Esophagus squamous epithelium (tissue), 5 donors: ENCODE measurements at regions not wholly inside any gene's neighbourhood (a gene's known extent, or its start where the extent isn't known, plus 50 kb on each side); places are given as distances from the start of the nearest gene placed in this dataset.

Source experiments
- DNase-seq: peaks from one replicate; lab custom pipeline; 2025; lab: John Stamatoyannopoulos, UW
- H3K27ac ChIP-seq, 4 donors: fragments of 200-600 bp; sonication (generic); one replicate each; pipeline ENCODE4 v1.5.1; 2016 to 2019; ENCODE audit warnings: mild to moderate bottlenecking in 1 of 4
- H3K27me3 ChIP-seq, 4 donors: fragments of 200-600 bp; sonication (generic); 1 replicate in 3 of 4; 2 replicates in 1 of 4; pipeline versions ENCODE4 v1.5.1 to v1.6.0; 2017 to 2021; ENCODE audit warnings: antibody characterized with exemption in 1 of 4
- H3K36me3 ChIP-seq, 3 donors: fragments of 200-600 bp; sonication (generic); one replicate each; pipeline ENCODE4 v1.5.1; 2016 to 2019
- H3K4me1 ChIP-seq, 3 donors: fragments of 200-600 bp; sonication (generic); one replicate each; pipeline ENCODE4 v1.5.1; 2017 to 2019
- H3K4me3 ChIP-seq, 4 donors: fragments of 200-600 bp; sonication (generic); 1 replicate in 3 of 4; 2 replicates in 1 of 4; pipeline ENCODE4 v1.5.1; 2016 to 2019; ENCODE audit warnings: mild to moderate bottlenecking in 2 of 4, moderate library complexity in 1 of 4
- H3K9me3 ChIP-seq, 3 donors: fragments of 200-600 bp; sonication (generic); one replicate each; pipeline ENCODE4 v1.5.1; 2016 to 2019
- CTCF ChIP-seq, 6 experiments: fragments of 450-650 bp in 4 of 6; fragments of 200-600 bp in 2 of 6; sonication (generic) in 2 of 6; IDR thresholded peaks; one replicate each; pipeline ENCODE4 v1.5.1; 2016 to 2019; ENCODE audit warnings: antibody characterized with exemption in 6 of 6, mild to moderate bottlenecking in 4 of 6, moderate library complexity in 4 of 6
- POLR2A ChIP-seq, 4 donors: fragments of 450-650 bp; IDR thresholded peaks; one replicate each; pipeline ENCODE4 v1.6.1; 2017; ENCODE audit warnings: antibody characterized with exemption in 4 of 4, mild to moderate bottlenecking in 4 of 4, moderate library complexity in 3 of 4
- WGBS, 2 donors: methylation state at CpG; one replicate each; pipeline ENCODE4 v1.1.5; 2018; 5-methylcytosine and 5-hydroxymethylcytosine counted together
- intact Hi-C: fragments of 100-400 bp; cut with DNase I; formaldehyde crosslinking; loops from one replicate; pipeline ENCODE4 v1.15.0; 2022
- donor health status: DM: yes; HTN: yes; CAD: no.

- Histone ChIP-seq H3K36me3 (no peaks in the 10 kb centered on the region), H3K27ac (no peak overlapping the region), H3K27me3 (peaks cover 0 to 7% (median 0%) of the 10 kb centered on the region in 4 donors), H3K4me1 (no peaks in the 10 kb centered on the region), H3K9me3 (no peaks in the 10 kb centered on the region), H3K4me3 (no peak overlapping the region)
- intact Hi-C loops = no loop called here
- TF ChIP-seq CTCF (IDR thresholded peaks at IDR 0.05) (no peak), POLR2A (IDR thresholded peaks at IDR 0.05) (no peak)
- 71 to 72% methylated on average over 12 to 13 of the region's 13 CpGs for WGBS, 2 donors
- DNase-seq = no peak
Observed at GRCh38 chr4:24190761-24191695, 301.2 kb upstream of the PPARGC1A start.

- H3K27me3 ChIP-seq = peaks cover 0 to 18% (median 0%) of the 10 kb centered on the region in 4 donors
- H3K4me3 ChIP-seq = no peak overlapping the region
- no peaks in the 10 kb centered on the region for H3K9me3 ChIP-seq
- no peaks in the 10 kb centered on the region for H3K4me1 ChIP-seq
- intact Hi-C loops = no loop called here
- DNase-seq = no peak
- no peaks in the 10 kb centered on the region for H3K36me3 ChIP-seq
- TF ChIP-seq CTCF (IDR thresholded peaks at IDR 0.05) (no peak), POLR2A (IDR thresholded peaks at IDR 0.05) (no peak)
- 59 to 63% methylated on average over 1 of the region's 1 CpG for whole genome bisulfite sequencing, 2 donors
- no peak overlapping the region for H3K27ac ChIP-seq
Observed at GRCh38 chr4:24188459-24188858, 298.6 kb upstream of the PPARGC1A start.

- no peaks in the 10 kb centered on the region for H3K9me3 ChIP-seq
- DNase-seq = no peak
- no peaks in the 10 kb centered on the region for H3K4me1 ChIP-seq
- H3K36me3 ChIP-seq = no peaks in the 10 kb centered on the region
- intact Hi-C loops = no loop called here
- peaks cover 0 to 26% (median 0%) of the 10 kb centered on the region in 4 donors for H3K27me3 ChIP-seq
- 85 to 100% methylated on average over 3 to 4 of the region's 5 CpGs for WGBS, 2 donors
- no peak for TF ChIP-seq POLR2A (IDR thresholded peaks at IDR 0.05)
- no peak for TF ChIP-seq CTCF (IDR thresholded peaks at IDR 0.05)
- H3K4me3 ChIP-seq = no peak overlapping the region
- H3K27ac ChIP-seq = no peak overlapping the region
Observed at GRCh38 chr4:24186466-24186865, 296.6 kb upstream of the PPARGC1A start.

GRCh38 chr4:24181005-24181404 lies 291.2 kb upstream of the PPARGC1A start:
- 33 to 34% methylated on average over 2 of the region's 2 CpGs for WGBS, 2 donors
- no peaks in the 10 kb centered on the region for H3K9me3 ChIP-seq
- peaks cover 0 to 10% (median 0%) of the 10 kb centered on the region in 3 donors for H3K4me1 ChIP-seq
- TF ChIP-seq POLR2A (IDR thresholded peaks at IDR 0.05) (no peak), CTCF (IDR thresholded peaks at IDR 0.05) (no peak)
- no peak overlapping the region for H3K4me3 ChIP-seq
- no peak for DNase-seq
- H3K27me3 ChIP-seq = peaks cover 0 to 24% (median 0%) of the 10 kb centered on the region in 4 donors
- no peaks in the 10 kb centered on the region for H3K36me3 ChIP-seq
- H3K27ac ChIP-seq = no peak overlapping the region
- intact Hi-C loops = no loop called here

- Histone ChIP-seq H3K27ac (no peak overlapping the region), H3K4me1 (peaks cover 0 to 10% (median 0%) of the 10 kb centered on the region in 3 donors), H3K4me3 (no peak overlapping the region), H3K9me3 (no peaks in the 10 kb centered on the region), H3K27me3 (peaks cover 0 to 24% (median 0%) of the 10 kb centered on the region in 4 donors), H3K36me3 (no peaks in the 10 kb centered on the region)
- intact Hi-C loops = no loop called here
- no peak for TF ChIP-seq POLR2A (IDR thresholded peaks at IDR 0.05)
- TF ChIP-seq CTCF (IDR thresholded peaks at IDR 0.05) = no peak
- no peak for DNase-seq
Observed at GRCh38 chr4:24180586-24180985, 290.7 kb upstream of the PPARGC1A start.
